ENCODE measurements at regions not wholly inside any gene's neighbourhood (a gene's known extent, or its start where the extent isn't known, plus 50 kb on each side); places are given as distances from the start of the nearest gene placed in this dataset.
"Not testable (repeated sequence)": the region's sequence is repeated elsewhere in the genome, so short reads cannot be mapped to it uniquely, and the experiment has no call there.

DNA sequence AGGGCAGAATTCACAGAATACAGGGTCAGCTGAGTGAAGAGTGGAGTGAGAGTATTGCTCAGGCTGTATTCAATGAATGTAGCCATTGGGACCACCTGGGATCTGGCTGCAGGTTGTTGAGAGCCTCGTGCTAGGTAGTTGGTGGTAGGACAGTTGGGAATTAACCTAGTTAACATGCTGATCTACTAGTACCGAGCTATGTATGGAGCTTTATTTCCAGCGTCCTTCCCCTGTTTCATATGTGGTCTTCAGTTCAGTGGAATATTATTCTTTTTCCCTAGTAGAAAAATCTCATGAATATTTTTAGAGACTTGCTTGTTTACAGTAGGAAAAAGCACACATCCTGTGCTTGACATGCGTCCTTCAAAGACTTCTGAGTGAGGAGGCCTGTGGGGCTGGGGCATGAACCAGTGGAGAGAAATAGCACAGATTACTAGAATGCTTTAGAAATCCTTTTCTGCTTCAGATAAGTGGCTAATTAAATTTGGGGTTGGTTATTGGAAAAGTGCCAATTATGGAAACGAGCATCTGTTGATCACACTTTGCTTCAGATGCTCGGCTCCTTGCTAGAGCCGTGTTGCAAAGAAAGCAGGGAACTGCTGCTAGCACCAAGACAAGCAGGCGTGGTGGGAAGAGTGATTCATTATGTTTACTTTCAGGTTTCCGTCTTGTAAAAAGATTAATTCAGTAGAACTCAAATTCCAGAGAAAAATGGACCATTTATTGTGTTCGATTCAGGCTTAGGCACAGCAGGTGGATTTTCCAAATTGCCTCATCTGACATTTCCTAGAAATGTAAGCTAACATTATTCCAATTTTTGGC, 53.6 kb downstream of the ARF6 start:
- DNase-seq (ENCODE audit: low spot score) = no peak

DNA sequence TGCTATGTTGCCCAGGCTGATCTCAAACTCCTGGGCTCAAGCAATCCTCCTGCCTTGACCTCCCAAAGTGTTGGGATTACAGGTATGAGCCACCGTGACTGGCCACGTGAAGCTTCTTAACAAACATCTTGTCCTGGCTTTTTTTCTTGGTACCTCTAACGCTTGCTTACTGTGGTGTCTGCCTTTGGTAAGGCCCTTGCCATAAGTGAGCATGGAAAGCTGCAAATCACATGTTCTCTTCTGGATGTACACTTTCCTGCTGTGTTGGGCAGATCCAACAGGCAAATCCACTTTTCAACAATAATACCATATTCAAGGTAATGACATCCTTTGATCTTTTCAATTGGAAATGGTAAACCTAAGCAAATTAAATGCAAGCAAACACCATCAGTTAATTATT, 54.6 kb downstream of the ARF6 start:
- no peak for DNase-seq (ENCODE audit: low spot score)

DNA sequence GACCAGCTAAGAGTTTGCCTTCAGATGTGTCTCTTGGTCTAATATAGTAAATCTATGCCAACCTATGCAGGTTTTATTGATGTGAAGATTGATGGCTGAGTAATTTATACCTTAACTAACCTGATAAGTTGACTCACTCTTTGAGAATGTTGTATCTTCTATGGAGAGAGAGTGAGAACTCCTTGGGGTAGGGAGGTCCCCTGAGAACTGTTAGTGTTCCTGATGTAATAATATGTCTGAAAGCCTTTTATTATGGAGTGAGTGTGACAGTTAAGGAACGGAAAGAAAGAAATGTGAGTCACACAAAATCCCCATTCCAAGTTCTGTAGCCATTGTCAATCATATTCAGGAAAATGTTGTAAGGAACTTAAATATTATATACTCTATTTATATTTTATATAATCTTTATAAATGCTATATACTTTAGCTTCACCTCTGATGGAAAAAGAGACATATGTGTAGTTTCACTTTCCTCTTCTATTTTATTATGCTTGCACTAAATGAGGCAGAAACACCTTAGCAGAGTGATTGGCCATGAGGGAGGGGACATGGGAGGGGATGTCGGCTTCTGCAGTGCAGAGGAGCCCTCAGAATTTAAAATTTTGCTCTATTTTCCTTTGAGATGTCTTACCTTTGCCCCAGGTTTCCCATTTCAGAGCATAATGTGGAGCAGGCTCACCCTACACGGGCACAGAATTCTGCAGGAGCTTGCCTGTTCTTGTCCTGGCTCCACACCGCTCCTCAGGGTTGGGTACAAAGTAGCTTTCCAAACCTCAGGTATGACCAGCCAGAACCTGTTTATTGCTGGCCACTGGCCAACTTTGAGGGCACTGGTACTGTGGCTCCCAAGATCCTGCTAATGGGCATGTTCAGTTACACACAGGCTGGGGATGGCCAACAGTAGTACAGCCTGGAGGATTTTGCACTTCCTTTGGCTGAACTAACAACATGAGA, 57.7 kb downstream of the ARF6 start:
- DNase-seq (ENCODE audit: low spot score) = no peak

DNA sequence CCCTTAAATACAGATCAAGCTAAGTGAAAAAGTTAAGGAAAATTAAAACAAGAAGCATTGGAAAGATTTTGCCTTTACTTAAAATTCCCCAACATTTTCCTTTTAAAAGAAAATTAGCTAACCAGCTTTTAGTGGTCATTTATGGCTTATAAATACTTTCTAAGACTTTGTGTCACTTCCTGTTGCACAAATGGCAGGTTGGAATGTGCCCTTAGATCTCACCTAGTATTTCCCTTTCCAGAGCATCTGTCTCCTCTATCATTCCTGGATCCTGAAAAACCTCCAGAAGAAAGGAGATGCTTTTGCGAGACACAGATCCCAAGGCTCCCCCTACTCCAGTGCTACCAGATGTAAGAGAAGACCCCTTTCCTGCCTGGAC, 58.3 kb downstream of the ARF6 start:
- DNase-seq (ENCODE audit: low spot score) = no peak

DNA sequence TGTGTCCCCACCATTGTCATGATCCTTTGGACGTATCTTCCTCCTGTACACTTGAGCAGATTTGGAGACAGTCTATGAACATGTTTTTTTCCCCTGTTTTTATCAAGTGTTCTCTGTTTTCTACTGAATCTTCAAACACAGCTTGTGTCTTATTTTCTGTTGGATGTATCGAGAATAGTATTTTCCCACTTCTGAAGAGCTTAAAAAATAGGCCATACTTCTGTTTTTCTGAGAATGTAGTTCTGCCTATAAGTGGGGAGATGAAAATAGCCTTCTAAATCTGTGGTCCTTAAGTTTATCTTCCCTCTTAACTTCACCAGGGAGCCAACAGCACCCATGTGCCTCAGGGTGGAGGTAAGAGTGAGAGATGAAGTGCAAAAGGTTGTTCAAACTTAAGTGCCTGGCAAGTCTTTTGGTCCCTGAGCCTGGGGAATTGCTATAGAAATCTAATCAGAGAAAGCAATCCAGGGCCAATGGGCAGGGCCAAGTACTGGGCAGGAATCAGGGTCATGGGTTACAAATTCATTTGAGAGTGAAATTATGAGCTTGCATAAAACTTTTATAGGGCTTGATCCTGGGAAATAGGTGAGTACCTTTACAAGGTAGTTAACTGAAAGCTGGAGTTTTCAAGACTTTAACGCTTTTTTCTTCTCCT, 58.9 kb downstream of the ARF6 start:
- no peak for DNase-seq (ENCODE audit: low spot score)

DNA sequence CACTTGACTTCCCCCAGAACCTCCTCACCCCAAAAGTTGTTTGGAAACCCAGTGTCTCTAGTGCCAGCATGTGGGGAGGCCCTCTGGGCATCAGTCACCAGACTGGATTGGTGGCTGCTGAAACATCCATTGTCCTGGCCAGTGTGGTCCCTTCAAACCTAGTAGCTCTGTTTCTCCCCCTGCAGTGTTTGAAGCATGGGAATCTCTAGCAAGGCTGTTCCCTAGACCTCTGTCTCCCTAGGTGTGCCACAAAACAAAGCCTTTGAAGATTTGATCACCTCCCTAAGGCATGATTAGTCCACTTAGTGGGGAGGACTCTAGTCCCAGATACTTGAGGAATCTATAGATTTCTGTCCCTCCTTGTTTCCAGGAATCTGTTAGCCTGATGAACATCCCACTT, 60.3 kb downstream of the ARF6 start:
- no peak for DNase-seq (ENCODE audit: low spot score)

DNA sequence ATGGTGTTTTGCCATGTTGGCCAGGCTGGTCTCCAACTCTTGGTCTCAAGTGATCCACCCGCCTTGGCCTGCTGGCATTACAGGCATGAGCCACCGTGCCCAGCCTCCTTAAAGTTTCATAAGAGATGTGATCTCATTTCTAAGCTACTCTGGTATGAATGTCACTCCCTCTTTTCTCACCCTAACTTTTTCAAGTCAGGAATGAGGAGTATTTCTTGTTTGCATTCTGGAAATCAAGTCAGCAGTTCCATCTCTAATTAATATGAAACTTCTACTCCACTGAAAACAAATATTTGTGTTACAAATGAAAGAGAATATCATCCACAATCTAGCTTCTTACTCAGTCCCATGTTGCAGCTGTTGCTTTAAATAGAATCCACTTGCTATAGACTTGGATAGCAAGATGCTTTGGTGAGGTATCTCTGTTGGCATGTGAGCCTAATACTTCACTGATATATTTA, 61.3 kb downstream of the ARF6 start:
- DNase-seq (ENCODE audit: low spot score) = no peak

DNA sequence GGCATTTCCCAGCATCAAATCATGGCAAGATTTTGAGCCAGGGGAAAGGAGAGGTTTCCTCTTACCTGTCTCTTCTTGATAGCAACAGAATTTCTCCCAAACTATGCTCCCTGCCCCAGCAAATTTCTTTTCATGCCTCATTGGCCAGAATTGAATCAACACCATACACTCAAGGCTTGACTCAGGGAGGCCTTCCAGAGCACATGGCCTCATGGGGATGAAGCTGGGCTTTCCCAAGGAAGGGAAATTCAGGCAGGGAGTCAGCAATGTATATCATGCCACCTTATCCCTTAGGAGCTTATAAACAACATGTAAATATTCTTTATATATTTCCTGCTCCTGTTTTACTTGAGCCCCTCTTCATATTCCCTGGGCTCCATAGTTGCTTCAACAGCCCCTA, 62.1 kb downstream of the ARF6 start:
- no peak for DNase-seq (ENCODE audit: low spot score)

DNA sequence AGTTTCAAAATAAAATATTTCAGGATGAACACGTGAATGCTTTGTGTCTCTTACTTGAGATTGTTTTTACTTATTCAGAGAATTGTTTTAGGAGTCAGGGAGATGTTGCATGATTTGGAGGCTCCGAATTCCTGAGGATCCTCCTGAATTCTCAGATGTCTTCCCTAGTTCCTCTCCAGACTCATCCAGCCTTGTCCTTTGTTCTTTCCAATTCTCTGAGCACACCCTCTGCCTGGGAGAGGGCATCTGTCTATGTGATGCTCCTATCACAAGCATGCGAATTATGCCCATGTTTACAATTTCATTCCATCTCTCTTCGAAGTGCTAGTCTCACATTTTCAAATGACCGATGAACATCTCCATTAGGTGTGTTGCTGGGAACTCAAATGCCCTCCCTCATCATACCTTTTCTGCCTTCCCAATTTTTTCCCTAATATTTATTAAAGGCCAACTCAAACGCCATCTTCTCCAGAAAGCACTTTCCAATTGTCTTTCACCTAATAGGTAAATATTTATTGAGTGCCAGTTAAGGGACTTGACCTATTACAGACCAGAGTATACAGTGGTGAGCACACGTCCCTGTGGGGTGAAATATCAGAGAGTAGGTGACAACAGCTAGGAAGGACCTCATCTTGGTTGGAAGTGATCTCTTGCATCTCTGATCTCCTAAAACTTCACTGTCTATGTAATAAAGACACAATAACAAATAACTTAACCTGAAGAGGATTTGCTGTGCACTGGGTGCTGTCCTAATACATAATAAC, 64.4 kb downstream of the ARF6 start:
- no peak for DNase-seq (ENCODE audit: low spot score)

DNA sequence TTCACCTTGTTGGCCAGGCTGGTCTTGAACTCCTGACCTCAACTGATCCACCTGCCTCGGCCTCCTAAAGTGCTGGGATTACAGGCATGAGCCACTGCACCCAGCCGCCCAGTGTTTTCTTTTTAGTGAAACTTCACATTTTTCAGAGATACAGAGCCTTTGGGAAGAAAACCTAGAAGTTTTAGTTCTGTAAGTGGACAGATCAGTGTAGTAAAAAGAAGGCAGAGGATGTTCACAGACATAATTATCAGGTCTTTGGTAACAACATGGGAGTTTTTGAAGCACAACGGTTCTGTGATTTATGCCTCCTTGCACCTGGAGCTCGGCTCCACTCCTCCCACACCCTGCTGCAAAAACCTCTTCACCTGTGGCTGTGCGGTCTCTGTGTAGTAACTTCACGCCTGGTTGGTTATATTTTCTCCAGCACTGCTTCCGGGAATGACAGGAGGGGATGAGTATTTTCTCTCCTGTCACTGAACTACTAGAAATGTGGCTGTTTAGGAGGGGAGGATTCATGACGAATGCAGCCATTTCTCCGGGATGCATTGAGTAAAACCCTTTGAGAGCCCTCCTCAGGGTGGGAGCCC, 67.0 kb downstream of the ARF6 start:
- DNase-seq (ENCODE audit: low spot score) = no peak

DNA sequence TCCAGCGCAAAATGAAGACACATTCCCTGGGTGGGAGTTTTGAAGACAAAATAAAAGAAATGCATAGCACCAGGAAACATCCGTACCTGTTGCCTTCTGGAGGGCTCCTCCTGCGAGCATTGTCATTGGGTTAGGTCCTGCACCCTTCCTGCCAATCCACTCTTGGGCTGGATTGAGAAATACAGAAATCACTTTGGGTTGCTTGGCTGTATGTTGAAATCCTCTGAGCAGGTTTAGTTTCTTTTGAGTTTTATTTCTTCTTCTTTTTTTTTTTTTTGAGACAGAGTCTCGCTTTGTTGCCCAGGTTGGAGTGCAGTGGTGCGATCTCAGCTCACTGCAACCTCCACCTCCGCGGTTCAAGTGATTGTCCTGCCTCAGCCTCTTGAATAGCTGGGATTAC, 67.6 kb downstream of the ARF6 start:
- no peak for DNase-seq (ENCODE audit: low spot score)

DNA sequence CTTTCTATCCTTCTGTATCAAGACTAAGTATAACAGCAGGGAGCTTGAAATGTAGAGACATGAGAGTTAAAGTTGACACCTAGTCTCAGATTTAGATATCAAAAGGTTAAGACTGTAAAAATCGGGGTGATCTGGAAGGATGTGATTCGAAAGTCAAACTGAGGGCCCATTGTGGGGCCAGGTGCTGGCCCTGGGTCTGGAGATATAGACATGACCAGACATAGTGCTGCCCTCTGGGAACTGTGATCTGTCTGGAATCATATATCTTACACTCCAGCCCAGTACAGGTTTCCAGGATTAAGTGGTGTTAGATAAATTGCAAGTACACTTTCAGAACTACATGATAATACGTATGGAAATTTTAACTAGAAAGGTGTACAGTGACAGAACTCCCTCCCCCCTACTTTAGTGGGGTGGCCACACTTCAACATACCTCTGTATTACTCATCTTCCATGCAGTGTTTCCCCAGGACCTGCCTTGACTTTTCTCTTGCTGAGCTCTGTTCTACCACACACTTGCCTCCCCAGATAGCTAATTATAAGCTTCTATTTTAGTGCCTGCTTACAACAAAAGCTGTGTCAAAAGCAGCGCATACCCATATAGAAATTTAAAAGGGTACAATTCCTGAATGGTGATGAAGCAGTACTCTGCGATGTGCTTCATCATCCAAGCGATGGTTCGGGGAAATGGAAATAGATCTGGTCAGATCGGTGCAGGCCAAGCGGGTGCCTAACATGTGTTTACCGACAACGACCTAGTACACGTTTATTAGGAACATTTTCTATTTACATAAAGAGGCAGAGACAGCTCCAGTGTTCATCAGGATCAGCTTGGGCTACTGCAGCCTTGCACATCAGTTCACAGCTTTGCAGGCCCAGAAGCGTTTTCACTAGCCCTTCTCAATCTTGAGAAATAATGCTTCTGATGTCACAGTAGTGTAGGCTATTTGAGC, 68.7 kb downstream of the ARF6 start:
- no peak for DNase-seq (ENCODE audit: low spot score)

DNA sequence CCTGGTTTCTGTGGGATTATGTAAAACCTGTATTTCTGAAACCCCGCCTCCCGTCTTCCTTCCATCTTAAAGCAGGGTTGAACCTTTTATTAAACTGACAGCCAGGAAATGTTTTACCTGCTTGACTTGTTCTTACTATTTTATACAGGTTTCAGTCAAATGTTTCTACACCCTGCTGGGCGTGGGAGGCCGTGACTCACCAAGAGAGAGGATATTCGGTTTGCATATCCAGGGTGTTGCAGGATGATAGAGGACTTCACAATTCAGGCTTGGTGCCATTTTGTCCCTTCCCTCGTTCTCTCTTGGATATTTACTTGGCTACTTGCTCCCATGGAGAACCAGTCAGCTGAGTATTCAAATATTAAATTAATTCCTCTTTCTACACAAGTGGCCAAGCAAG, 69.7 kb downstream of the ARF6 start:
- DNase-seq (ENCODE audit: low spot score) = peak; percentile 30

DNA sequence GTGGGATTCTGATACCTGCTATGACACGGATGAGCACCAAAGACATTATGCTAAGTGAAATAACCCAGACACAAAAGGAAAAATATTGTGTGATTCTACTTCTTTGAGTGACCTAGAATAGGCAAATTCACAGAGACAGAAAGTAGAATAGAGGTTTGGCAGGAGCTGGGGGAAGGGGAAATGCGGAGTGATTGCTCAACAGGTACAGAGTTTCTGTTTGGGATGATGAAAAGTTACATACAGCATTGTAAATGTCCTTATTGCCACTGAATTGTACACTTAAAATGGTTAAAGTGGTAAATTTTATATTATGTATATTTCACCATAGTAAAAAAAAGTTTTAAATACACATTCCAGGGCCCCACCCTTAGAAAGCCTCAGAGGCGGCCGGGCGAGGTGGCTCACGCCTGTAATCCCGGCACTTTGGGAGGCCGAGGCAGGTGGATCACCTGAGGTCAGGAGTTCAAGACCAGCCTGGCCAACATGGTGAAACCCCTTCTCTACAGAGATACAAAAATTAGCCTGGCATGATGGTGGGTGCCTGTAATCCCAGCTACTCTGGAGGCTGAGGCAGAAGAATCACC, 72.3 kb downstream of the ARF6 start:
- DNase-seq (ENCODE audit: low spot score) = not testable (repeated sequence)

DNA sequence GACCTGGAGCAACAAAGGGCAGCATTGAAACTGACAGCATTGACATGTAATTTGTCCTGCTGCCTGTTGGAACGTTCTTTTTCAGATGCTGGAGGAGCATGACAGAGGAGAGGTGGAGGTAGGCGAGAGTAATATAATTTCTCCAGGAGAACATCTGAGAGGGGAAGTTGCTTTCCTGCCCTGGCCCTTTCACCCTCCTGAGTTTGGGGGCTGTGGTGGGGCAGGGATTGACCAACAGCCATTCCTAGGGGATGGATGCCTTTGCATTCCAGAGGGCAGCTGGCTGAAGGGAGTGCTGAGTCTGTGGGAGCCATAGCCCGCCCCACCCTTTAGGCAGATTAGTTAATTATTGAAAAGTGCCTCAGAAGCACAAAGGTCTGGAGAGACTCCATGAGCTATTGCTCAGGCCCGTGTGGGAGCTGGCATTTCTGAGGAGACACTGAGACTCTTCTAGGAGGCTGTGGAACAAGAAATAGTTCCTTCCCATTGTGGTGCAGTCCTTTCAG, 73.5 kb downstream of the ARF6 start:
- DNase-seq (ENCODE audit: low spot score) = no peak

DNA sequence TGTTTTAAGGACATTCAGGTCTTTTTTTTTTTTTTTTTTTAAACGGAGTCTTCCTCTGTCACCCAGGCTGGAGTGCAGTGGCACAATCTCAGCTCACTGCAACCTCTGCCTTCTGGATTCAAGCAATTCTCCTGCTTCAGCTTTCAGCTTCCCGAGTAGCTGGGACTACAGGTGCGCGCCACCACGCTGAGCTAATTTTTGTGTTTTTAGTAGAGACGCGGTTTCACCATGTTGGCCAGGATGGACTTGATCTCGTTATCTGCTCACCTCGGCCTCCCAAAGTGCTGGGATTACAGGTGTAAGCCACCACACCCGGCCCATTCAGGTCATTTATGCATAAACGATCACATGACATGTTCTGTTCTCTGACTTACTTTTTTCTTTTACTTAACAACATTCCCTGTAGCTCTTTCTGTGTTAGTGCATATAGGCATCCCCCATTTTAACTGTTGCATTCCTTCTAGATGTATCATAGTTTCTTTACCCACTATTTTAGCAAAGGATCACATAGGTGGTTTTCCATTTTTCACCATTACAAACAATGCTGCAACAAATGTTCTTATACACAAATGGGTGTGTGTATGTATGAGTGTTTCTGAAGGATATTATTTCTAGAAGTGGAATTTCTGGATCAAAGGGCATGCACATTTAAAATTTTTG, 74.2 kb downstream of the ARF6 start:
- DNase-seq (ENCODE audit: low spot score) = no peak

DNA sequence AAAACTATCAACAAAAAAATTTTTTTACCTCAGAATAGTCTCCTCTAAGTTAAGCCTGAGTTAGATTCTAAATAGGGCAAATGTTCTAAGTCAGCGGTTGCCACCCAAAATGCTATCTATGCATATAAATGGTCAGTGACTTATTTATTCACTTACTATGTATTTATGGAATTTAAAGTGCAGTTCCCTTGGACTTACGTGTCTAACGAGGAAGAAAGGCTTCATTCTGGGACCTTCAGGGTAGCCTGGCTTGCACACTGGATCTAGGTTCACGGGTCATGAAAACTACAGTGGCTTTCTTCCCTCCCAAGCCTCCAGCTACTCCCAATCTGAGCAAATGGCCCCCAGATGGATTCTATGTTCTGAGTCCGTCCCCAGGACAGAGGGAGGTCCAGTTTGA, 77.1 kb downstream of the ARF6 start:
- DNase-seq (ENCODE audit: low spot score) = no peak

DNA sequence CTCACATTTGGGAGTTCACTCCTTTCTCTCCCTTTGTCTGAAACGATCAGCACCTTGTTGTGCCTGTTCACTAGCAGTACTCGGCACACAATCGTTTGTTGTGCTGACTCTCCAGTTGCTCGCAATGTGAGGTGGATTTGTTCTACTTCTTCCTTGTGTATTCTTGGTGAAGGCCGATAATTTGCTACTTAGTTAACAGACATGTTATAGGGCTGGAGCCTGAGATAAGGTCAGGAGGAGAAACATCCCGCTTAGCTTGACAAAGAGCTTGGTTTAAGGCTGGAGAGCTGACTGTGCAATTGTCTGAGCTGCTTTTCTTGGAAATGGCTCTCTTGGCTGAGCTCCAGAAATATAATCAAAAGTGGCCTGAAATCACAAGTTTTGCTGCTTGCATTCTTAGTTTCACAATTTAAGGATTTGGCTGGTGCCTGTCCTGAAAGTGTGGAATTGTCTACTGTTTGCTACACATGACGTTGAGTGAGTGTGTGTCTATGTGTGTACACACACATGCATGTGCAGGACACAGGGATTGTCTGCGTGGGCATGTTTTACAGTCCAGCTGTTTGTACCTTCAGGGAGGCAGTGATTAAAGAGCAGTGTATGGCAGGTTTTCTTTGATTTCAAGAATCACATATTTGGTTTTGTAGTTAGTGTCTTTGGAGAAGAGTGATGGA, 77.7 kb downstream of the ARF6 start:
- peak; percentile 52 for DNase-seq (ENCODE audit: low spot score)

All from hematopoietic multipotent progenitor cell treated with erythropoietin and hydrocortisone succinate and interleukin-3 and kit ligand, for 17 days (in vitro differentiated cells).